ENCODE measurements at regions not wholly inside any gene's neighbourhood (a gene's known extent, or its start where the extent isn't known, plus 50 kb on each side); places are given as distances from the start of the nearest gene placed in this dataset.

DNA sequence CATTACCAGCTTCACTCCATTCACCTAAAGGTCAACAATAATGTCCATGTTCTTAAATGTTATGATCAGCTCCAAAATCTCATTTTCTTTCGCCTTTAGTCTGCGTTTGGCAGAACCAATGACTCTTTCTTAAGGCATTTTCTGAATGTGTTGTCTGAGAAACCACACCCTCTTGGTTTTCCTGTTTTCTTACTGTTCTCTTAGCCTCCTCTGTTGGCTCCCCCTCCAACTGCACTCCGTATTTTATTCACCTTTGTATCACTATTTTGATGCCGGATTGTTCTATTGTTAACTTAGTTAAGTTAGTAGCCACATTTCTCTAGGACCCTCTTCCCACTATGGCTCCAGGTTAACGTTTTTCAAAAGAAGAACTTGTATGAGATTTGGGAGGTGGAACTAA, 185.6 kb downstream of the DMAC1 start:
- FAIRE-seq, result no peak

More for the DNA sequence above, 185.6 kb downstream of the DMAC1 start:
- Histone ChIP-seq H3K18ac (ENCODE audit: extremely low read depth, low read length) (no peak overlapping the region), H3K9me3 (ENCODE audit: insufficient read depth in 2 of 2, low read depth in 1 of 2, low read length in 1 of 2) (no peaks in the 10 kb centered on the region), H4K5ac (ENCODE audit: insufficient read length, low read depth, low read length) (no peak overlapping the region), H4K8ac (ENCODE audit: extremely low read depth, insufficient read depth, low read length) (no peak overlapping the region), H2BK20ac (ENCODE audit: low read length) (no peak overlapping the region), H3K27me3 (replicated peaks in 1 of 4; ENCODE audit: control insufficient read depth in 3 of 4, extremely low read depth in 1 of 4, insufficient read depth in 3 of 4, low read length in 3 of 4) (no peaks in the 10 kb centered on the region), H2BK5ac (ENCODE audit: low read depth, low read length) (no peak overlapping the region), H3K23me2 (ENCODE audit: low read depth, low read length) (no peaks in the 10 kb centered on the region), H3K4me2 (ENCODE audit: insufficient read depth in 1 of 2, low read depth in 2 of 2, low read length in 2 of 2) (no peak overlapping the region), H2AFZ (ENCODE audit: low read length) (no peak overlapping the region), H3K9ac (replicated peaks in 1 of 4; ENCODE audit: extremely low read depth in 1 of 4, low read depth in 3 of 4, low read length in 3 of 4) (no peak overlapping the region), H2BK15ac (ENCODE audit: low read length) (no peak overlapping the region), H2BK120ac (replicated peaks; ENCODE audit: low read depth, low read length) (no peak overlapping the region), H3K4ac (replicated peaks; ENCODE audit: insufficient read length, low read depth, low read length) (no peak overlapping the region), H3K36me3 (ENCODE audit: control insufficient read depth in 2 of 4, insufficient read depth in 4 of 4, low read length in 3 of 4) (no peaks in the 10 kb centered on the region), H3K23ac (ENCODE audit: insufficient read length) (no peak overlapping the region), H2AK5ac (ENCODE audit: low read depth, low read length) (no peak overlapping the region), H3K4me1 (replicated peaks in 1 of 4; ENCODE audit: control insufficient read depth in 3 of 4, insufficient read depth in 4 of 4, low read length in 3 of 4) (no peaks in the 10 kb centered on the region), H4K91ac (replicated peaks; ENCODE audit: insufficient read length, low read length) (no peak overlapping the region), H3K27ac (ENCODE audit: low read depth, low read length) (no peak overlapping the region), H3K4me3 (ENCODE audit: extremely low read depth in 1 of 4, insufficient read depth in 2 of 4, low read depth in 3 of 4, low read length in 4 of 4) (no peak overlapping the region), H3K14ac (ENCODE audit: insufficient read length) (no peak overlapping the region), H3K79me2 (ENCODE audit: control insufficient read depth in 1 of 2, insufficient read depth in 2 of 2, low read length in 2 of 2) (no peaks in the 10 kb centered on the region), H3K56ac (replicated peaks; ENCODE audit: insufficient read length, low read depth, low read length) (no peak overlapping the region), H4K20me1 (replicated peaks in 1 of 2; ENCODE audit: control insufficient read depth in 1 of 2, insufficient read depth in 2 of 2, low read length in 2 of 2) (no peaks in the 10 kb centered on the region), H2BK12ac (ENCODE audit: low read depth, low read length) (no peak overlapping the region), H3K79me1 (ENCODE audit: low read depth, low read length) (no peaks in the 10 kb centered on the region)
- WGBS, 2 experiments (ENCODE audit: extremely low coverage in 1 of 2, insufficient coverage in 1 of 2, insufficient read length in 1 of 2, insufficient replicate concordance in 2 of 2, low coverage in 1 of 2, low lambda C conversion rate in 2 of 2, missing lambda C conversion rate in 1 of 2), result 80% methylated on average over 5 of the region's 5 CpGs; no CpG with 5 or more reads in 1 of the 2 experiments
- ChIA-PET POLR2A (ENCODE audit: partially characterized antibody) (no interaction called here), CTCF (ENCODE audit: partially characterized antibody) (interaction anchor here (0.6 kb wide), 1 partner anchor 141 kb away, joined by 3 read pairs; no protein-coding TSS in a partner anchor)
- TF ChIP-seq EGR1 (IDR thresholded peaks at IDR 0.05; ENCODE audit: borderline replicate concordance, low read depth, low read length) (no peak), CBX8 (IDR thresholded peaks at IDR 0.05; ENCODE audit: borderline replicate concordance, low read depth, low read length) (no peak), EP300 (IDR thresholded peaks at IDR 0.05; ENCODE audit: borderline replicate concordance in 1 of 2, low read depth in 2 of 2, low read length in 2 of 2) (no peak)
- no peak for DNase-seq (ENCODE audit: low read depth in 1 of 2, low spot score in 2 of 2)

Data from H1 (cell line).